GM19025 (cell line): ENCODE measurements at regions not wholly inside any gene's neighbourhood (a gene's known extent, or its start where the extent isn't known, plus 50 kb on each side); places are given as distances from the start of the nearest gene placed in this dataset.
"Not testable (repeated sequence)": the region's sequence is repeated elsewhere in the genome, so short reads cannot be mapped to it uniquely, and the experiment has no call there.

Source experiments
- ATAC-seq: cut with Tn5 transposase; IDR thresholded peaks from one replicate; pipeline ENCODE4 v1.9.1; 2021; ENCODE audit warnings: mild to moderate bottlenecking, low read depth, moderate library complexity; ENCODE audit not compliant: unreplicated experiment

DNA sequence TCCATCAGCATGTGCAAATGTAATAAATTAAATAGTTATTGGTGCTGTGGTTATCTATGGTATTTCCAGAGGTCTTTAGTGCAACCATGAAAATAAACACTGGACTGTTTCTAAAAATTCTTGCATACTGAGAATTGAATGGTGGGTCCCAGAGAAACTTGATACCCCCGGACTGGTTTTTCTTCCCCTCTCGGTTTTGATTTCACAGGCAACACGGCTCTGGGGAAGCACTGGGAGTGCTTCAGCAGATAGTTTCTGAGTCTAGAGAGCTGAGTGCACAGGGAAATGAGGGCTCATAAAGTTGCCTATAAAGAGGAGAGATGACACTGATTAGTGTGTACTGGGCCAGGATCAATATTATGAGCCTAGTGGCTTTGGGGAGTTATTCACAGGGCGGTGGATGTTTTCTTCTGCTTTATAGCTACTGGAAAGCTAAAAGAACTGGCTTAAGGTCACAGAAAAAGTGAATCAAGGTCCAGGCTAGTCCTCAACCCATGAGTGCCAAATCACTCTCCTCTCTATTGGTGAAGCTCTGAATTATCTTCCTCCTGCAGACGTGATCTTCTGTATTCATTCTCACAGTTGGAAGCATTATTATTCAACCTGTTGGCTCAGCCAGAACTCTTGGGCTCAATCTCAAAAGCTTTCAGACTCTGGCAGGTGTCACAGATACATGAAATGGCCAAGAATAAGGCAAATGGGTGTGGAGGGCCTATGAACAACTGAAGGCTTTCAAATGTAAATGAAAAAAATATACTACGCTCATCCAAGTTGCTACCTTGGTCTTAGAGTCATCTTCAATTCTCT lies 170.2 kb upstream of the HMHB1 start:
- peak; percentile 60 for ATAC-seq

DNA sequence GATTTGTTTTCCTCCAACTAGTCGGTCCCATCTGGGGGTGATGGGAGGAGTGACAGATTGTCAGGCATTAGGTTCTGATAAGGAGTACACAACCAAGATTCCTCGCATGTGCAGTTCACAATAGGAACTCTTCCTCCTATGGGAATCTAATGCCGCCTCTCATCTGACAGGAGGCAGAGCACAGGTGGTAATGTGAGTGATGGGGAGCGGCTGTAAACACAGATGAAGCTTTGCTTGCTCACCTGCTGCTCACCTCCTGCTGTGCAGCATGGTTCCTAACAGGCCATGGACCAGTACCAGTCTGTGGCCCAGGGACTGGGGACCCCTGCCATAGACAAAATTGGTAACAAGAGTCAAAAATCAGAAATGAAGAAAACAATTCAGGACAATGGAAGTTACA lies 173.3 kb upstream of the HMHB1 start:
- ATAC-seq = no peak

DNA sequence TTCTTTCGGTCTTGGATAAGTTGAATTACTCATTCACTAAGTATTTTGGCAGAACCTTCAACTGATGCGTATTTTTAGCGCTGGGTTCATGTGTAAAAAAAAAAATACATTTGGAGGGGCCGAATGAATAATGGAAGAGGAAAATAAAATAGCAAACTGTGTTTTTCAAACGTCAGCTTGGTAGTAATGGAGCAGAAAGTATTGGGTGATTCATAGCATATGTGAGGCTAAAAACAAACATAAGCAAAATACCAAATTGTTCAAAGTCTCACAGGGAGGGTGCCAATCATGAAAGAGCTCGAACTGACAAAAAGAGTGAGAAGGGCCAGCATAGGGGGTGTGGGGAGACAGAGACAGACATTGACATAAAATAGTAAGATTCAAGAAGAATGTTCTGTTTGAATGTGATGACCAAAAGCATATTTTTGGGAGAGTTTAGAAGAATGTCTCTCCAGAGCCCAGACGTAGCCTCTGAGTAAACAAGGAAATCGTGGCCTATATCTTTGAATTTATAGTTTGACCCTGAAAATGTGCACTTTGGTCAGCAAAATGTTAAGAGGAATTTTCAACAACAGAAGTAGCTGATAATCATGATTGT lies 174.9 kb upstream of the HMHB1 start:
- no peak for ATAC-seq

DNA sequence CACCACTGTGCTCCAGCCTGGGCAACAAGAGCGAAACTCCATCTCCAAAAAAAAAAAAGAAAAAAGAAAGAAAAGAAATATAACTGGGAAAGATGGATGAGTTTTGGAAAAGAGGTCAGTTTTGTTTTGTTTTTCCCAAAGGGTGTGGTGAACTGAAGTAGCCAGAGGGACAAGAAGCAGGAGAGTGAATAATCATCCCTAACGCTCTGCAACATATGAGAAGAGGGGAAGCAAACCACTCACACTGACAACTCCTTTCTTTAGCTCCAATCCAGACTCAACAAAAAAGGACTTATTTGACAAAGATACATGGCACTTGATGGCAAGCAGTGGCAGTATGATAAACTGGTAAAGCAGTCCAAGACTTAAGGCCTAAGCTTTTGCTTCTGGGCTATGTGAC lies 176.1 kb upstream of the HMHB1 start:
- ATAC-seq = no peak

DNA sequence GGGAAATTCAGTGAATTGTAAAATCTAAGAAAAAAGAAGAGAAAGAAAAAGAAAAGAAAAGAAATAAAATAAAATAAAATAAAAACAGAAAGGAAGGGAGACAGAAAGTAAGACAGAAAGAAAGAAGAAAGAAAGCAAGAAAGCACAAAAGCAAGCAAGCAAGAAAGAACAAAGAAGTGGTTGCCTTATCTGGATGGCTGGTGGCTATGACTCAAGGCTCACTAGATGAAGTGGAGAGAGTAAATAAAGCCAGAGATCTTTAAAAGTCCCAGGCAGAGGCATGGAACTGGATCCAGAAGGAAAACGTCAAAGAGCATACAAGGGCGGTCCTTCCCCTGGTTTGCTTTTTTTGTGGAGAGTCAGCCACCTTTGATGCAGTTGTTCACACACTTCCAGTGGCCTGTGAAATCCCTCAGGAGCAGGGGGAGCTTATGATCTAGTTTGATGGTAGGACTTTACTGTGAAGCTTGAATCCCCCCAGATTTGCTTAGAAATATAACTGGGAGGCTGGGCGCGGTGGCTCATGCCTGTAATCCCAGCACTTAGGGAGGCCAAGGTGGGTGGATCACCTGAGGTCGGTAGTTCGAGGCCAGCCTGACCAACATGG lies 176.7 kb upstream of the HMHB1 start:
- ATAC-seq = no peak

DNA sequence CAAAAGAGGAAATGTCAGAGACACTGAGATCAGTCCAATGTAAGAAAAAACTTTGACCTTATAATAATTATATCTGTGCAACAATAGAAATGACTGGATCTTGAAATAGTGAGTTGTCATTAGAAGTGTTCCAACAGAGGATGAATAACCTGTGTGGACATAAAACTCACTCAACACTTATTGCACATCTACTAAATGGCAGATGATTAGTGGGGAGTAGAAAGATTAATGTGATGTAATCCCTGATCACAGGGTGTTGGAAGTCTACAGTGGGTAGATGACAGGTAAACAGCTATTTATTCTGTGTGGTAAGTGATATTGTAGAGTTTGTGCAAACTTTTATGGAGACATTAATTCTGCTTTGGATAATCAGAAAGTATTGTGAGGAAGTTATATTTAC lies 177.3 kb upstream of the HMHB1 start:
- no peak for ATAC-seq

DNA sequence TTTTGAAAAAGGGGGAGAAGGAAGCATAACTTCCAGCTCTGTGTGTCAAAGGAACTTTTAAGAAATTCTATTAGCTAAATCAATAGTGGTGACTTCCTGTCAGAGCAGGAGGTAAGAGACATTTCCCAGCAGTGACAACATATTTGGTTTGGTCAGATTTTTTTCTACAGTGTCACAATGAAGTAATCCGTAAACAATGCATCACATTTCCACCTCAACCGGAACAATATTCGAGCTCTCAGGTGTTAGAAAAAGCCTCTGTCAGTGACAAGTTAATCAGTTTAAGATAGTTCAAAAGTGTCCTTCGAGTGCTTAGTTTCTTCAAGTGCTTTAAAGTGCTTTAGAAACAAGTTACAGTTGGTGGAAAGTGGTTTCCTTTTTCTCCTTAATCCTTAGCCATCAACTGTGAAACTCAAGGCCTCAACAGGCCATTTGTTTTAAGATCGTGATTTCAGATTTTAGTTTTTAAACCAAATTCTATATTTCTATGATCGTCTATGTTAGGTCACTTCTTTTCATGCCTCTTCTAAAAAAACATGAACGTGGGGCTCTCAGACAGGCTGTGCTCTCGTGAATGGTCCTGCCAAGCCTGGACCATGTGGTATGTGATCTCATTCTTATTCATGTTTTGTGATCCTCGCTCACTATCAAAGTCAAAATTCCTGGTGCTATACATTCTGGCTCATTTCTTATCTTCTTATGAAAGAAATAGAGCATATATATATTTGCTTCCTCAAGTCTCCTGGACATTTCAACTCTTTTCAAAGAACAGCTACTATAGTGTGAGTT lies 181.9 kb upstream of the HMHB1 start:
- ATAC-seq = no peak

DNA sequence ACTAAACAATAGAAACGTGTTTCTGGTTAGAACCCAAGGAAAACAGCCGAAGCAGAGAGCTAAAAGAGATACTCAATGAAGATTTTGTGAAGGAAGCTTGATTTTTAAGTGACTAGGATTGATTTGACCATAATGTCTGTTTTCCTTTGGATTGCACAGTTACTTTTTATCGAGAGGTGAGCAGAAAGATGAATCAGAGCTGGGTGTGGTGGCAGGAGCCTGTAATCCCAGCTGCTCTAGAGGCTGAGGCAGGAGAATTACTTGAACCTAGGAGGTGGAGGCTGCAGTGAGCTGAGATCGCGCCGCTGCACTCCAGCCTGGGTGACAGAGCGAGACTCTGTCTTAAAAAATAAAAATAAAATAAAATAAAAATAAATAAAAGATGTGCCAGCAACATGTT lies 186.9 kb upstream of the HMHB1 start:
- ATAC-seq = not testable (repeated sequence)

DNA sequence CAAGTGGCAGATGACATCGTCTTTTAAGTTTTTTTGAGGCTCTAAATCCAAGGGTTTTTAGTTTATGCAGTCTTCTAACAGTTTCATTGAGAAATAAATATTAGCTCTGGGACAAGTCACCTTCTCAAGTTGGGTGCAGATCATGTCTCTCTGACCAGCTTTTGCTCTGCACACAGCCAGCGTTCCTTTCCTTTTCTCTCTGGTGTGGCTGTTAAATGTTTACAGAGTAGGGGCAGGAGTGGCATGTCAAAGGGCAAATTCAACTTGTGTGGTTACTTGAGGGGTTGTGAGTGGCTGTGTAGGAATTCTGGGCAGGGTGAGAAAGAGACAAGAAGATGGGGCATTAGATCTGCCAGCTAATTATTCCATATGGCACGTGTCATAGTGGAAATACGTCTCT lies 187.5 kb upstream of the HMHB1 start:
- ATAC-seq = no peak

DNA sequence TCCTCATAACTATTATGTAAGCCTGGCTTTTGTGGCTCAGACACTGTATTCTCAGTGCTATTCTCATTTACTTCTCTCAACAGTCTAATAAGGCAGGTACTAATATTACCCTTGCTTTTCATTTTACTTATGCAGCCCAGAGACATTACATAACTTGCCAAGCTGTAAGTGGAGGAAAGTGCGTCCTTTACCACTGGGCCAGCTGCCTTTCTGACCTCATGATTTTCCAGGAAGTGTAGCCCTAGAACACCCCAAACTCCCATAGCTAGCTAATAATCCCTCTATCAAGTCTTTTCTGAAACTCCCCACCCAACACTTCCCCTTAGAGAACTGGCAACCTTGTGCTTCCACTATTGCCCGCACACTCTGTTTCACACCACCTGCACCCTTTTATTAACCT lies 192.9 kb upstream of the HMHB1 start:
- no peak for ATAC-seq

DNA sequence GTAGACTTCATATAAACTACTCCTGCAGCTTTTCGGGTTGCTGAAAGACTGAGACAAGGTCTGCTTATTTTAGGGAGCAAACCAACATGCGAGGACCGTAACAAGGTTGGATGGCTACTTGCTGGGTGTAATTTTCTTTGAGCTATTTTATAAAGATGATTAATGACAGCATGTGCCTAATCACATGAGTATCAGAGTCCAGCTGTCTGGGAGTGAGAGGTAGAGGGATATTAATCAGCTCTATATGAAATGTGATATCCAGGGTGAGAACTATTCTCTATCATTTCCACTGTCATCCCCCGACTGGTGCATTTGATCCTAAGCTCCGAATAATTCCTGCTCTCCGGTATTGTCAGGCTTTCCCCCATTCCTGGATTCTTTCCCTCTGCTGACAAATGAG lies 193.8 kb upstream of the HMHB1 start:
- no peak for ATAC-seq

DNA sequence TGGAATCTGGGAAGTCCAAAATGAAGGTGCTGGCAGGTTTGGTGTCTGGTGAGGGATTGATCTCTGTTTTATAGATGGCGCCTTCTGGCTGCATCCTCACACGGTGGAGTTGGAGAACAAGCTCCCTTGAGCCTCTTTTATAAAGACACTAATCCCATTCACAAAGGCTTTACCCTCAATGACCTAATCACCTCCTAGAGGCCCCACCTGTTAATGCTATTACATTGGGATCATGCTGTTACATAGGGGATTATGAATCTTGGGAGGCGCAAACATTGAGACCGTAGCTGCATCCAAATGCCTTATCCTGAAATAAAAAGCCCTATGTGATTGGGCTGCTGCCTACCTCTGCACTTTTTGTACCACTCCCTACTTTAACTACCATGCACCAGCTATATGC lies 197.1 kb upstream of the HMHB1 start:
- no peak for ATAC-seq

DNA sequence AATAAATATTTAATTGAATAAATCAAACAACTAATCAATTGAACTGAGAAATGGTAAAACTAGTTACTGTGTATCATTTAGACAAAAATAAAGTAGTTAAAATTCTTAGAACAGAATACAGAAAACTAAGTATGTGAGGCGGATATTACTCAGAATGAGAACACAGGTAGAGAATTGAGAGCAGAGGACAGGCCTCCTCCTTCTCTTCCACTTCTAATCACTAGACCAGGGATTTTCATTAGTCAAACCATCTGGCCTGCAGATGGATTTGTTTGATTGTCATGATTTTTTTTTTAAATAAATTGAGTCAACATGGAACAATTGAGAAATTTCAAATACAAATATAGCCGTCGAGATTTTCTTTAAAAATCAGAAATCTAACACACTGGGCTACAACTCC lies 198.6 kb upstream of the HMHB1 start:
- no peak for ATAC-seq

DNA sequence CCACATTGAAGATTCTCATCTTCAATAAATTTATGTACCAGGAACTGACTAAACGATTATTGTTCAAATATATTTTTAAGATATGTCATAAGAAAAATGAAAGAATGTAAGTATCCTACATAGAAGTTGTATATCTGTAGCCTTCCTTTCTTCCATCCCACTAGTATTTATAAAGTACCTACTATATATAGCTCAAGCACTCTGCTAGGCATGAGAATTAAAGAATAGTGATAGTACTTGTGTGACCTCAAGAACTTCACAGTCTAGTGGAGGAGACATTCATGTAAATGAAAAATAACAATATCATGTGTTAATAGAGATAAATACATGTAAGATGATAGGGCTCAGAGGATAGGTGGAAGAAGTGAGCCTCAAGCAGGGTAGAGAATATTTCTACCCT lies 201.0 kb upstream of the HMHB1 start:
- no peak for ATAC-seq

DNA sequence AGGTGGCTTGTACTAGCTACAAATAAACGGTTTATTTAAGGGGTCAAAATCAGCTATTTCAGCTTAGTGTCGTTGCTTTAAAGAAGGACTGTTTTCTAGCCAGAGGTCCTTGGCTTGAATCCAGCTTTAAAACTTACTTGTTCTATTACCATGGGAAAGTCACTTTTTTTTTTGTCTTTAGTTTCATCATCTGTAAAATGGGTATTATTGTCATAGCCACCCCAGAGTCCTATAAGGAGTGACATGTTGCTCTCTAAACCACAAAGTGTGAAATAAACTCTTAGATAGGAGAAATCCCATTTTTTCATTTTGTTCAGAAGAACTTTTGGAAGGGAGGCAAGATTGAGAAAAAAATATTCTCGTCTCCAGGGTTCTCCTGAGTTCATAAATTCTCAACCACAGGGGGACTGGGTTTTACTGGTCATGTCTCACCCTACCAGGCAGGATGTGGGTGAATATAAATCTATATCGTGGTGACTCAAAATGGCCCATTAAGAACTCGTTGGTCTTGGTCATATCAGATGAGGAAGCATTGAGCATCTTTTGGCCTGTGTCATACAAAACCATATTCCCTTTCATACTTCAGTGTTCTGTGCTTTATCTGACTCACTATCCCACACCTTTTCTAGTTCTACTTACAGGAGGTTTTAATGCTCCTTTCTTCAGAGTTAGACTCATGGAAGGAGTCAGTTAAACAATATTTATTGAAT lies 202.7 kb upstream of the NR3C1 start:
- no peak for ATAC-seq

DNA sequence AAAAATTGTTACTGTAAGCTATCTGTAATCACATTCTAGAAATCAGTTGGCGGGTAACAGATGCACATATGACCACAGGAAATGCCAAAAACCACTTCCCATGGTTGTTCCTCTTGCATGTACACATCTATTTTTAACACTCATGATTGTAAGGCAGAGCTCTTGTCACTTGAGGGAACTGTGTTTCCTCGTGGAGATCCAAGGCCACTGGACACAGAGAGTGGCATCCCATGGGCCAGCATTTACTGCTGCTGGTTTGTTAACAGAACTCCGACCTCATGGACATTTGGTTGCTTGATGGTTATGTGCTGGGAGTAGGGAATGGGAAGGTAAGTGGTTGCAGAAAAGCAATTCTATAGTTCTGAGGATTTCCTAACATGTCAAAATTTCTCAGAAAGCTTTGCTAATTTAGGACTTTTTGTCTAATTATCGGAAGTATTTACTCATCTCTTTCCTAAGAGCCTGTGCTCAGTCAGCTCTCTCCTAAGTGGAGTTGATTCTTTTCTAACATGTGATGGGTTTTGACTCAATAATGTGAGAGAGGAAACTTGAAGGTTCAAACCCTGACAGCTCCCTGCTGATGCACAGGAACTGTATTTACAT lies 202.0 kb upstream of the NR3C1 start:
- ATAC-seq = no peak

DNA sequence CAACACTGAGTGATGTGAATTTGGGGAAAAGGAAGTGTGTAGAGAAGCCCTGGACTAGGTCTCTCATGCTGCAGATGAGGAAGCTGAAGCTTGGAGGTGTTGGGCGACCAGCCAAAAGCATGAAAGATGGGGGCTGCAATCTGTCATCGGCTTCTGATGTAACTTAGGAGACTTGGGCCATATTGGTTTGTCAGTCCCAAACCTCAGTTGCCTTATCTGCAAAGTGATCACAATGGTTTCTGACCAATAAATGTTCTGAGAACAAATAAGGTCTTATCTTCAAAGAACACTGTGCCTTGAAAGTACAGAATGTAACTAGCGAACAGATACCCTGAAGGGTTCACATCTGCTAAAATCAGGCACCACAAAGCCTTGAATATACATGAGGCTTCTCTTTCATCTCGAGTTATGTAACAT lies 198.4 kb upstream of the NR3C1 start:
- ATAC-seq = no peak

DNA sequence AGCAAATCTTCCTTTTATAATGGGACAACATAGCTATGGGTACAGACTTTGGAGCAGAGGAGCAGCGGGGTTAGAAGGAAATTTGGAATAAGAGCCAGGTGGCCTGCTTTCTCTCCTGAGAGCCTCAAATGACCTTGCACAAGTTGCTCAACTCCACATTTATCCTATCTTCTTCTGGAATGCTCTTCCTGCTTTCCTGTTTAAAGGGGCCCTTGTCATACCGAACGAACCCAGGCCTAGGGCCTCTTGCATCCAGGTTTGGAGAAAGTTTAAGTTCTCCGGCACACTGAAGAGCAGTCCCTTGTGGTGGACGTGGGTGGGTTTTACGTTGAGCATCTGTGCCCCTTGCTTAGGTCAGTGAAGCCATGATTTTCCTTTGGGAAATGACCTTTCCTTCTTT lies 197.9 kb upstream of the NR3C1 start:
- ATAC-seq = no peak

DNA sequence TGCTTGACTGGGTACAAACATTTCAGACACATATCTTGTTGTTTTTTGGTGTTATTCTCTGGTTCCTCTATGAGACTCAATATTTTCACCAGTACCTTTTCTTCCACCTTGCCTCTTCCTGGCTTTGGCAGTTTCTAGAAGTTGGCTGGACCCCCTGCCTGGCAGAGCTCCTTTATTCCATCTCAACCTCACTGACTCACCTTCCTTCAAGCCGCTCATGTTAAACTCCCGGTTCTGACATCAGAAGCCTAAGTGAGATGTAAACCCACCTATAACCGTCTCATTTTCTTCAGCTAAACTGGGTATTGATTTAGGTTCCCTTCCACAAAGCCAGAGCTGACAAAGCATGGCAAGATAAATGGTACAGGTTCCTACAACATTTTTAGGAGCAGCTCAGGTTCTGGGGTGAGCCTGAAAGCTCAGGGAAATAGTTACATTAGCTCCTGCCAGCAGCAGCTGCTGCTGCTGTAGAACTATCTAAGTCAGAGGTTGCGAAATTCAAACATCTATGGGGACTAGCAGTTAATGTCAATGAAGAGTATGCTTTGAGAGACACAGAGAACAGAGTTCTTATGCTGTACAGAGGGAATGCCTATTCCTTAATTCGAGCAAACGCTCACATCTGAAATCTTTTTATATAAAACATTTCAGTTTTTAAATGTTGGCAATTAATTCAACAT lies 197.1 kb upstream of the NR3C1 start:
- ATAC-seq = no peak

DNA sequence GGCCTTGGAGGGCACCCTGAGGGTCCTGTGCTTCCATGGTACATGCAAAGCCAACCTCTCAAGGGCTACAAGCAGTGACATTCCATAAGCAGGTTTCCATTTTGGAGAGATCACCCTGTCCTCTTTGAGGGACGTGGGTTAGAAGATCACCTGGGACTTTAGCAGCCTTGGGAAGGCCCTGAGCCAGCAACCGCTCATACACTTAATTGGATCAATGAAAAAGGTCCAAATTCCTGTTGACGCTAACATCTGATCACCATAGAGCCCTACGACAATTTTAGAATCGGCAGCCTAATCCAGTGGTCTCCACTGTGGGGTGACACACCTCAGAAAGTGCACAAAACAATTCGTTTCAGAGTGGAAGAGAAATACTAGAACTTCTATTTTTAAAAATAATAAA lies 196.0 kb upstream of the NR3C1 start:
- ATAC-seq = no peak
